Activated naive CD8-positive, alpha-beta T cell treated with anti-CD3 and anti-CD28 coated beads, Interleukin-2, amount 50 U/mL, for 24 hours (primary cell): ENCODE measurements at regions not wholly inside any gene's neighbourhood (a gene's known extent, or its start where the extent isn't known, plus 50 kb on each side); places are given as distances from the start of the nearest gene placed in this dataset.

Experiments used
- ATAC-seq: fragments of 150-1000 bp; cut with Tn5 transposase; one replicate; pipeline ENCODE4 v1.10.0; 2021
- DNase-seq: peaks from one replicate; pipeline ENCODE4 v3.0.0; 2021
- H3K27ac Mint-ChIP-seq: one replicate; pipeline ENCODE4 v1.8.0; 2021; ENCODE audit warnings: mild to moderate bottlenecking, mixed read lengths
- H3K27me3 Mint-ChIP-seq: one replicate; pipeline ENCODE4 v1.8.0; 2021; ENCODE audit warnings: mixed read lengths
- H3K36me3 Mint-ChIP-seq: one replicate; pipeline ENCODE4 v1.8.0; 2021; ENCODE audit warnings: low read depth, mixed read lengths
- H3K4me1 Mint-ChIP-seq: one replicate; pipeline ENCODE4 v1.8.0; 2021; ENCODE audit warnings: mixed read lengths
- H3K4me3 Mint-ChIP-seq: one replicate; pipeline ENCODE4 v1.8.0; 2021; ENCODE audit warnings: mild to moderate bottlenecking, moderate library complexity, mixed read lengths
- H3K9me3 Mint-ChIP-seq: one replicate; pipeline ENCODE4 v1.8.0; 2021; ENCODE audit warnings: mixed read lengths

DNA sequence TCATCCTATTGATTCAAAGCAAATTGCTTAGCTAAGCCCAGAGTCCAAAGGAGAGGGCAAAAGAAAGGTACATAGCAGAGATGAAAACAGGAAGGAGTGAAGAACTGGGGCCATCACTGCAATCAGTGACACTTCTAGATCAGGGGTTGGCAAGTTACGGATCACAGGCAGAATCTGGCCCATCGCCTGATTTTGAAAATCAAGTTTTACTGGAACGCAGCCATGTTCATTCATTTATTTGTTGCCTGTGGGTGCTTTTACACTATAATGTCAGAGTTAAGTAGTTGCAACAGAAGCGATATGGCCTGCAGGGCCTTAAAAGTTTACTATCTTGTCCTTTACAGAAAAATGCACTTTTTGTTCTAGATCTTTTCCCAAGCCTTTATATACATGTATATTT lies 271.7 kb upstream of the TOPAZ1 start:
- no peaks in the 10 kb centered on the region for H3K4me1 Mint-ChIP-seq
- no peaks in the 10 kb centered on the region for H3K36me3 Mint-ChIP-seq
- H3K27ac Mint-ChIP-seq, result no peak overlapping the region
- DNase-seq (no peak), ATAC-seq (no peak)
- H3K4me3 Mint-ChIP-seq, result no peak overlapping the region
- peaks cover 11% of the 10 kb centered on the region for H3K27me3 Mint-ChIP-seq
- H3K9me3 Mint-ChIP-seq, result no peaks in the 10 kb centered on the region

GRCh38 chr3:43970351-43970750 lies 271.3 kb upstream of the TOPAZ1 start:
- ATAC-seq, result no peak

DNA sequence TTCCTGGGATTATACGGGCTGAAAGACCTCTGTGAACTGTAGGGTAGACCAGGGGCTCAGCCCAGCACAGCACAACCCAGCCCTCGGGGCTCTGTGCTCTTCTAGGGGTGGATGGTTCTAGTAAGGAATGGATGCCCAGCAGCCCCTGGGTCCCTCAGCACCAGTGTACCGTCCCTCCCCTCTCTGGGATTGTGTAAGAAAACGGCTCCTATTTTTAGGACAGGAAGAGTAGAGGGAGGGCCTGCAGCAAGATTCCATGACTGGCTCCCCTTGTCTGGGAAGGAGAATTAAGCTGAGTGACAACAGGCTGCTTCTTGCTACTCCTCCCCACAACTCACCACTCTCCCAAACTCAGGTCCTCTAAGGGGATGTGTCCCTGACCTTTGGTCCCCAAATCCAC lies 270.8 kb upstream of the TOPAZ1 start:
- H3K27ac Mint-ChIP-seq, result no peak overlapping the region
- DNase-seq (no peak), ATAC-seq (no peak)
- H3K27me3 Mint-ChIP-seq, result peaks cover 13% of the 10 kb centered on the region
- H3K4me1 Mint-ChIP-seq, result no peaks in the 10 kb centered on the region
- no peak overlapping the region for H3K4me3 Mint-ChIP-seq
- no peaks in the 10 kb centered on the region for H3K36me3 Mint-ChIP-seq
- H3K9me3 Mint-ChIP-seq, result no peaks in the 10 kb centered on the region

More at GRCh38 chr3:43970351-43970750, 271.3 kb upstream of the TOPAZ1 start:
- Mint-ChIP-seq H3K27me3 (peaks cover 10% of the 10 kb centered on the region), H3K36me3 (no peaks in the 10 kb centered on the region), H3K27ac (no peak overlapping the region), H3K9me3 (no peaks in the 10 kb centered on the region), H3K4me1 (no peaks in the 10 kb centered on the region), H3K4me3 (no peak overlapping the region)
- no peak for DNase-seq

DNA sequence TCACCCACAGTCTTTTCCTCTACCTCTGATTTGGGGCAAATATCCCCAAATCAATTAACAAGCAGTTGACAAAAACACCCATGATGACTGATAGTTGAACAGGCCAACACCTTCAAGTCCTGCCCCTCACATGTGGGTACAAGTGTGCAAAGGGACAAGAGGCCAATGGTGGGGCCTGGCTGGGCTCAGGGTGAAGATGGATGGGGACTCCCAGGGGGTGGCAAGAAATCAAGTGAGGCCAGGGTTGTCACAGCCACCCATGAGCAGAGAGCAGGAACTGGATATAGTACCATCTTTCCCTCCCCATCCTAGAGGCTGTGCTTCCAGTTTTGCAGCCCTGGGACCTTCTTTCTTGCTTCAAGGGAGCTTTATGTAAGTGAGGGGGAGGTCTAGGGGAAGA lies 270.2 kb upstream of the TOPAZ1 start:
- H3K27me3 Mint-ChIP-seq, result peaks cover 13% of the 10 kb centered on the region
- ATAC-seq, result no peak
- DNase-seq, result no peak
- H3K36me3 Mint-ChIP-seq, result no peaks in the 10 kb centered on the region
- no peak overlapping the region for H3K27ac Mint-ChIP-seq
- no peaks in the 10 kb centered on the region for H3K4me1 Mint-ChIP-seq
- no peaks in the 10 kb centered on the region for H3K9me3 Mint-ChIP-seq
- H3K4me3 Mint-ChIP-seq, result no peak overlapping the region

GRCh38 chr3:43978708-43979107 lies 263.0 kb upstream of the TOPAZ1 start:
- DNase-seq (no peak), ATAC-seq (no peak)
- H3K27ac Mint-ChIP-seq, result no peak overlapping the region
- no peaks in the 10 kb centered on the region for H3K36me3 Mint-ChIP-seq
- H3K27me3 Mint-ChIP-seq, result peaks cover 21% of the 10 kb centered on the region
- H3K9me3 Mint-ChIP-seq, result no peaks in the 10 kb centered on the region
- H3K4me3 Mint-ChIP-seq, result no peak overlapping the region
- no peaks in the 10 kb centered on the region for H3K4me1 Mint-ChIP-seq

- no peaks in the 10 kb centered on the region for H3K9me3 Mint-ChIP-seq
- H3K36me3 Mint-ChIP-seq, result no peaks in the 10 kb centered on the region
- no peak for ATAC-seq
- no peak for DNase-seq
- H3K4me1 Mint-ChIP-seq, result no peaks in the 10 kb centered on the region
- no peak overlapping the region for H3K27ac Mint-ChIP-seq
- peaks cover 27% of the 10 kb centered on the region for H3K27me3 Mint-ChIP-seq
- no peak overlapping the region for H3K4me3 Mint-ChIP-seq
Observed at GRCh38 chr3:43979645-43980044, 262.0 kb upstream of the TOPAZ1 start.

DNA sequence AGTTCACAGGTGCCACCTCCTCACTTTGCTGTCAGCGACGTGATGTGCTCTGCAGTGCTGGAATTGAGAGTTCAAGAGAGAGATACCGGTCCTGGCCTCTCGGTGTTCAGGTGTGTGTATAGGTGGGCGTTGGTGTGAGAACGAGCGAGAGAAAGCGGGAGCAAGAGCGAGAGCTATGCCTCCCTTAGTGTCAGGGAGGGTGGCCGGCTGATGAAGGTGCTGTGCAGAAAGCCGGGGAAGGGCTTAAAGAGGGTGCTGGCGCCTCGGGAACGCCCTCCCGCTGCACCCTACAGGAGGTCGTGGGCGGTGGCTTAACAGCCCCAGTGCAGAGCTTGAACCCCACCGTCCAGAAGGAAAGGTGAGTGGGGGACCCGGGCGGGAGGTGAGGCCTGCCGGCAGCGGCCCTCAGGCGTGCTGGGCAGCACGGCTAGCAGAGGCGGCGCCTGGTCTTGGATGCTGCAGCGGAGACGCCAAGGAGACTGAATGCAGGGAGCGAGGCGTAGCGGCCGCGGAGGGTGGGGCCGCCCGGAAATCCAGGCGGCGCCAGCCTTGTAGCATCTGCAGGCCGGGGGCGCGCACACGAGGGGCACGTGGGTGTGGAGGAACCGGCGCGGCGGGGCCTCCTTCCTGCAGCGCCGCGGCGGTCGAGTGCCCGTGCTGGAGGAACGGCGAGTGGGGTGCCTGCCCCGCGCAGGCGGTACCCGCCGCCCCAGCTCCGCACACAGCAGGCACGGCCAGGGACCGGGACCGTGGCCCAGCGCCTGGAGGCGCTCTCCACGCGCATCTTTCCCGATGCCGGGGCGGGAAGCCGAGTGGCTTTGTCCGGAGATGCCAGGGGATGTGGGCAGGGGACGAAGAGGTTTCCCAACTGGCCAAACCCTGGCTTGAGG lies 246.8 kb upstream of the TOPAZ1 start:
- H3K27ac Mint-ChIP-seq, result no peak overlapping the region
- ATAC-seq (peak; percentile 31), DNase-seq (peak; percentile 26)
- H3K4me3 Mint-ChIP-seq, result peak overlapping the region; percentile 57
- H3K4me1 Mint-ChIP-seq, result peaks cover 40% of the 10 kb centered on the region
- H3K27me3 Mint-ChIP-seq, result peaks cover 80% of the 10 kb centered on the region
- H3K36me3 Mint-ChIP-seq, result no peaks in the 10 kb centered on the region
- H3K9me3 Mint-ChIP-seq, result peaks cover 22% of the 10 kb centered on the region

DNA sequence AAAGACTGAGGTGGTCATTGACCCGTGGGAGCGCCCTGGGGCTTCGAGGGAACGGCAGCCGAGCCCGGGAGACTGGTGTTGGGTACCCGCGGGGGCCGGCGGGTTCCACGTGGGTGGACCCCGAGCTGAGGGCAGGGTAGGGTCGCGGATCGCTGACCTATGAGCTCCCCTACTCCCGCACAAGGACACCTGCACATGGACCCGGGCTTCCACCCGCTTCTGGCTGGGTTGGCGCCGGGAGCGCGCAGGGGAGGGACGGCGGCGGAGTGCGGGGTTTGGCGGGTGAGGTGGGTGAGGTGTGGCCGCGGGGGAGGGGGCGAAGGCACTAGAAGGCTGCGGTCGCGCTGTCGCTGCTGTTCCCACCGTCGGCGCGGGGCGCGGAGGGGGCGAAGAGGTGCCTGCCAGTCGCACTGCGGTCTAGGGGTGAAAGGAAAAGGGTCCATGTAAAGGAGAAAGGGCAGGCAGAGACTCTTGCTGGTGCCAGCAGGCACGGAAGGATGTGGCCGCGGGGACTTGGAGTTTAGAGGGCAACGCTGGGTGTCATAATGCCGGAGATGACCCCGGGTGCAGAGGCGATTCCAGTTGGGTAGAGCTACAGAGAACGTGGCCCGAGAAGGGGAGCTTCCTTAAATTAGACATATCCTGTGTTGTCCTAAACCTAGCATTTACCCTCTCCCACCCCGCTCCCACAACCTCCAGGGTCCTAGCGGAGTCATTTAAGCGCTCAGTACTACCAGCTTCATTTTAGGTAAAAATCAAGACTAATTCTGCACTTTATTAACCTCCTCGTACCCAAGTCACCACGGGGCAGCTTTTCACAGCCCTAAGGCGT lies 245.9 kb upstream of the TOPAZ1 start:
- H3K36me3 Mint-ChIP-seq, result no peaks in the 10 kb centered on the region
- peak overlapping the region; percentile 72 for H3K4me3 Mint-ChIP-seq
- no peak overlapping the region for H3K27ac Mint-ChIP-seq
- DNase-seq (peak; percentile 13), ATAC-seq (no peak)
- peaks cover 84% of the 10 kb centered on the region for H3K27me3 Mint-ChIP-seq
- H3K4me1 Mint-ChIP-seq, result peaks cover 40% of the 10 kb centered on the region
- peaks cover 19% of the 10 kb centered on the region for H3K9me3 Mint-ChIP-seq

DNA sequence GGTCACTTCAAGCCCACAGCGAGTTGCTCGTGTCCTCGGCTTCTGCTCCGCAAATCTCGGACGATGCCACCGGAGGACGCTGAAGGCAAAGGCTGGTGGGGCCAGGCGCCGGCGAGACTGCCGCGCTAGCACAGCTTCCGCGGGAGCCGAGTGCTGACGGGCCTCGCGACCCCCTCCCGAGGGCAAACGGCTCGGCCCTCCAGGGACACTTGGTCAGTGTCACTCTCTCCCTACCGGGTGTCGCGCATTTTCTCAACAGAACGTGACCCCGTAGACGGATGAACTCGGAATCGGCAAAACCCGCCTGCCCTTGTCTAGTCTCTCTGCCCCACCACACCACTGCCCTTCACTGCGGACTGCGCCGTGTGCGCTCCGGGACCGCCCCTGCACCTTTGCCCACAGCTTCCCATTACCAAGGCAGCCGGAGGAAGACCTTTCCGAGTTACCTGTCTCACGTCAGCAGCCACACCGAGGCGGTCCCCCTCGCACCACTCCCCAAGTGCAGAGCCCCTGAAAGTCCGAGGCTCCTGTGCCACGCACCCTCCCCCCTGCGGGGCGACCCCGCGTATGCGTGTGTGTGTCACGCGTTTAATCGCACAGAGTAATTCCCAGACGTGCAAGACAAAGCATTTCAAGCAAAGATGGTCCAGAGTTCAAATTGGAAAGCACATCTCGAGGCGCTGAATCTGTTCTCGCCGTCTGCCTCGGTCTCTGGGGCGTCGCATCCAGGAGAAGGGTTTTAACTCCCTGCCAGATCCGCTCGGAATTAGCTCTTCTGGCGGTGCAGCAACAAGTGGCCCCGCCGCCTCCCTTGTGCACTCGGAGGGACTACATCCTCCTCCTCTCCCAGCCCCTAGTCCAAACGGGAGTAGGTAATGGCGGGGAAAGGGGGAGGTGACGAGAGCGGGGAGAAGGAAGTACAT lies 245.0 kb upstream of the TOPAZ1 start:
- H3K9me3 Mint-ChIP-seq, result peaks cover 14% of the 10 kb centered on the region
- peak; percentile 26 for DNase-seq
- no peaks in the 10 kb centered on the region for H3K36me3 Mint-ChIP-seq
- no peak overlapping the region for H3K27ac Mint-ChIP-seq
- peak; percentile 7 for ATAC-seq
- H3K4me1 Mint-ChIP-seq, result peaks cover 40% of the 10 kb centered on the region
- peak overlapping the region; percentile 72 for H3K4me3 Mint-ChIP-seq
- H3K27me3 Mint-ChIP-seq, result peaks cover 84% of the 10 kb centered on the region

DNA sequence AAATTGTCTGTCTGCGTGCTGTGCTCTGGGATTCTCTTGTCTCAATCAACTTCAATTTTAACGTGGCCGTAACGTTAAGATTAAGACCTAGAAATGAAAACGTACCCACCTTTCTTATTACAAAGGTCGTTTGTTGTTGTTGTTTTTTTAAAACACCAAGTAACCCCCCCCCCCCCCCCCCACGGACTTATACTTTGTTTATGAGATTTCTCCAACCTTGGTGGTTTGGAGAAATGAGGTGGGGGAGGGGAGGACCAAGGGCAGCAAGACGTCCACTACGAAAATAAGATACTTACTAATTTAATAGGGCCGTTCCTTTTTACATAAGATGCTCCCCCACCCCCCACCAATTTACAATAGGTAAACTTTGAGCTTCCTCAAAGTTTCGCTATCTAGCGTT lies 244.4 kb upstream of the TOPAZ1 start:
- peaks cover 84% of the 10 kb centered on the region for H3K27me3 Mint-ChIP-seq
- peaks cover 9% of the 10 kb centered on the region for H3K9me3 Mint-ChIP-seq
- H3K4me3 Mint-ChIP-seq, result peak overlapping the region; percentile 72
- DNase-seq, result no peak
- no peaks in the 10 kb centered on the region for H3K36me3 Mint-ChIP-seq
- no peak for ATAC-seq
- H3K4me1 Mint-ChIP-seq, result peaks cover 40% of the 10 kb centered on the region
- no peak overlapping the region for H3K27ac Mint-ChIP-seq

DNA sequence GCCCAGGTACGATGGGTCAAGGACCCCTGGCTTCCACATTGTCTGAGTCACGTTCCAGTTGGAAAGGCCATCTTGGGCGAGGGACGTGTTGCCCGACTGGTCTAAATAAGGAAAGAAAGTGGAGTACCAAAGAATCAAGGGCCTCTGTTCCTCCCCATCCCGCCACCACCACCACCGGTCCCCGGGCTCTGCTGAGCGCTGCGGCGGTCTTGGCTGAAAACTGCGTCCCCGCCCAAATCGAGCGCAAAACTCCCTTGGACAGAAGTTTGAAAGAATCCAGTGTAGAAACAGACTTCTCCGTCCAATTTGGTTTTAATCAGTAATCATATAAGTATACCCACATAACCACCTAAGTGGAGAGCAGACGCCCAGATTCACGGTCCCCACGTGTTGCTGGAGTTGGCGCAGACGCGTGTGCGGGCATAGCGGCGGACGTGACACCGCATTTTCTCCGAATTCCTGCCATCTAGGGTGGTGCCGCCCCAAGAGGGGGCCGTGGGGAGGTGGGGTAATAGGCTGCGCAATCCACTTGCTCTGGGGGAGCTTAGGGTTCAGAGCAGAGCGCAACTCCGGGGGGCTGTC lies 243.8 kb upstream of the TOPAZ1 start:
- H3K9me3 Mint-ChIP-seq, result peaks cover 8% of the 10 kb centered on the region
- H3K36me3 Mint-ChIP-seq, result no peaks in the 10 kb centered on the region
- peak overlapping the region; percentile 14 for H3K27ac Mint-ChIP-seq
- ATAC-seq (no peak), DNase-seq (peak; percentile 18)
- peak overlapping the region; percentile 71 for H3K4me3 Mint-ChIP-seq
- peaks cover 88% of the 10 kb centered on the region for H3K27me3 Mint-ChIP-seq
- H3K4me1 Mint-ChIP-seq, result peaks cover 40% of the 10 kb centered on the region

DNA sequence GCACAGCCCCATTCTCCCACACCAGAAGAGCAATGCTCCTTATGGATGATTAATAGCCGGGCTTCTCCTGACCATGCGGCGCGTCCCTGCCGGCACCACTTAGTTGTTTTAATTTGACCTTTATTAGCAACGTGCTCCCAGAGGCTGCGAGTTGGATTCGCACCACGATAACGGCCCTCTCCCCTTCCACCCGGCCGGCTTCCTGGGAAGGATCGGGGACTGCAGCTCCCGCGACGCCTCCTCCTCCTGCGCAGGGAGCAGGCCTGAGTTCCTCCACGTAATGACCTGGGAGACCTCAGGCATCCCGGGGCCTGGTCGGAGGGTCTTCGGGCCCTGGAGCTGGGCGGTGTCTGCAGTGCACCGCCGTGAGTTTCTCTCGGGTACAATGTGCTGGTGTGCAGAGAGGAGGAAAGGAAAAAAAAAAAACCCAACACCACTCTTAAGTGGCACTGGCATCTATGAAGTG lies 243.3 kb upstream of the TOPAZ1 start:
- peaks cover 40% of the 10 kb centered on the region for H3K4me1 Mint-ChIP-seq

GRCh38 chr3:43998836-43999727 lies 242.6 kb upstream of the TOPAZ1 start:
- peaks cover 38% of the 10 kb centered on the region for H3K4me1 Mint-ChIP-seq

More for the DNA sequence above, 243.3 kb upstream of the TOPAZ1 start:
- Mint-ChIP-seq H3K27ac (no peak overlapping the region), H3K27me3 (peaks cover 85% of the 10 kb centered on the region), H3K9me3 (peaks cover 3% of the 10 kb centered on the region), H3K36me3 (no peaks in the 10 kb centered on the region), H3K4me3 (peak overlapping the region; percentile 71)
- ATAC-seq, result peak; percentile 25
- peak; percentile 11 for DNase-seq

More at GRCh38 chr3:43998836-43999727, 242.6 kb upstream of the TOPAZ1 start:
- Mint-ChIP-seq H3K27ac (no peak overlapping the region), H3K27me3 (peaks cover 78% of the 10 kb centered on the region), H3K4me3 (peak overlapping the region; percentile 71), H3K36me3 (no peaks in the 10 kb centered on the region), H3K9me3 (peaks cover 1% of the 10 kb centered on the region)
- no peak for ATAC-seq
- DNase-seq, result peak; percentile 19
